ENCODE measurements at regions not wholly inside any gene's neighbourhood (a gene's known extent, or its start where the extent isn't known, plus 50 kb on each side); places are given as distances from the start of the nearest gene placed in this dataset.

- TF ChIP-seq POLR2A (IDR thresholded peaks at IDR 0.05; ENCODE audit: low read length) (no peak), GATA1 (IDR thresholded peaks at IDR 0.05; ENCODE audit: low read depth, low read length) (no peak)
Observed at GRCh38 chr3:30457081-30457480, 149.3 kb upstream of the TGFBR2 start.
